ENCODE measurements at regions not wholly inside any gene's neighbourhood (a gene's known extent, or its start where the extent isn't known, plus 50 kb on each side); places are given as distances from the start of the nearest gene placed in this dataset.

- H3K4me1 ChIP-seq = no peaks in the 10 kb centered on the region
- H3K4me3 ChIP-seq = no peak overlapping the region
- no peaks in the 10 kb centered on the region for H3K36me3 ChIP-seq
- TF ChIP-seq, protein P1, sequence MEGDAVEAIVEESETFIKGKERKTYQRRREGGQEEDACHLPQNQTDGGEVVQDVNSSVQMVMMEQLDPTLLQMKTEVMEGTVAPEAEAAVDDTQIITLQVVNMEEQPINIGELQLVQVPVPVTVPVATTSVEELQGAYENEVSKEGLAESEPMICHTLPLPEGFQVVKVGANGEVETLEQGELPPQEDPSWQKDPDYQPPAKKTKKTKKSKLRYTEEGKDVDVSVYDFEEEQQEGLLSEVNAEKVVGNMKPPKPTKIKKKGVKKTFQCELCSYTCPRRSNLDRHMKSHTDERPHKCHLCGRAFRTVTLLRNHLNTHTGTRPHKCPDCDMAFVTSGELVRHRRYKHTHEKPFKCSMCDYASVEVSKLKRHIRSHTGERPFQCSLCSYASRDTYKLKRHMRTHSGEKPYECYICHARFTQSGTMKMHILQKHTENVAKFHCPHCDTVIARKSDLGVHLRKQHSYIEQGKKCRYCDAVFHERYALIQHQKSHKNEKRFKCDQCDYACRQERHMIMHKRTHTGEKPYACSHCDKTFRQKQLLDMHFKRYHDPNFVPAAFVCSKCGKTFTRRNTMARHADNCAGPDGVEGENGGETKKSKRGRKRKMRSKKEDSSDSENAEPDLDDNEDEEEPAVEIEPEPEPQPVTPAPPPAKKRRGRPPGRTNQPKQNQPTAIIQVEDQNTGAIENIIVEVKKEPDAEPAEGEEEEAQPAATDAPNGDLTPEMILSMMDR (IDR thresholded peaks at IDR 0.05) = no peak
- H3K27ac ChIP-seq = no peak overlapping the region
- H3K9me3 ChIP-seq = no peaks in the 10 kb centered on the region
- H3K27me3 ChIP-seq = no peaks in the 10 kb centered on the region
- DNase-seq (ENCODE audit: low spot score) = no peak
Observed at GRCh38 chr17:79466562-79467350, 144.1 kb downstream of the RBFOX3 start.

- H3K9me3 ChIP-seq = no peaks in the 10 kb centered on the region
Observed at GRCh38 chr17:79465681-79466025, 145.2 kb downstream of the RBFOX3 start.

GRCh38 chr17:79465011-79465680, 145.7 kb downstream of the RBFOX3 start:
- no peaks in the 10 kb centered on the region for H3K4me1 ChIP-seq
- H3K27ac ChIP-seq = no peak overlapping the region
- H3K27me3 ChIP-seq = no peaks in the 10 kb centered on the region
- no peak for DNase-seq (ENCODE audit: low spot score)
- no peak overlapping the region for H3K4me3 ChIP-seq
- H3K36me3 ChIP-seq = no peaks in the 10 kb centered on the region
- no peaks in the 10 kb centered on the region for H3K9me3 ChIP-seq
- TF ChIP-seq, protein P1 (IDR thresholded peaks at IDR 0.05) = no peak

More at GRCh38 chr17:79465681-79466025, 145.2 kb downstream of the RBFOX3 start:
- TF ChIP-seq, protein P1 (IDR thresholded peaks at IDR 0.05) = no peak
- Histone ChIP-seq H3K4me3 (no peak overlapping the region), H3K36me3 (no peaks in the 10 kb centered on the region), H3K27me3 (no peaks in the 10 kb centered on the region), H3K4me1 (no peaks in the 10 kb centered on the region), H3K27ac (no peak overlapping the region)
- no peak for DNase-seq (ENCODE audit: low spot score)

DNA sequence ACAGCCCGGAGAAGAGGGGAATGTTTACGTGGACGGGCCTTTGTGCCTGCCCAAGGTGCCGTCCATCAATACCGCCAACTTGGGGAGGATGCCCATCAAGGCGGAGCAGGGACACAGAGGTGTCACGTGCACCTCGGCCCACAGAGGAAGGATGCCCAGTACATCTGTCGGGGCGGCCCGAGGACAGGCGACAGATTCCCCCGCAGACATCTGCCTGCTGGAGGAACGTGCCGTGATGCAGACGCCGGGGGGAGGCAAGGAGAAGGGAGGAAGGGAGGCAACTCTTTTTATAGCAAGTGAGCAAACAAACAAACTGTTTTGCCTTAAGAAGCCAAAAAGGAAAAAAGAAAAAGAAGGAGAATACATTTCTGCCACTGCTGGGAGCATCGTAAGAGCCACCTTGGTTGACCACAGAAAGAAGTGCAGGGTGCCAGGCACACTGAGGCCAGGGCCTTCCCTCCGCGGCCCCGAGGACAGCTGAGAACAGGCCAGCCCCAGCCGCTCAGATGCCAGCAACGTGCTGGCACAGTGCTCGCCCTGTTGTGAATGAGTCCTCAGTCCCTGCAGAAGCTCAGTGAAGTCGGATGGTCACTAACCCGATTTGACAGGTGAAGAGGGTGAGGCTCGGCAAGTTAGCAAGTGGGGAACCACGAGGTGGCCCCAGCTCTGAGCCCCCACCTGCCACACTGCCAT, 146.4 kb downstream of the RBFOX3 start:
- Histone ChIP-seq H3K36me3 (no peaks in the 10 kb centered on the region), H3K4me1 (no peaks in the 10 kb centered on the region), H3K27ac (no peak overlapping the region), H3K27me3 (no peaks in the 10 kb centered on the region), H3K9me3 (no peaks in the 10 kb centered on the region), H3K4me3 (no peak overlapping the region)
- TF ChIP-seq, protein P1 (IDR thresholded peaks at IDR 0.05) = no peak
- no peak for DNase-seq (ENCODE audit: low spot score)

DNA sequence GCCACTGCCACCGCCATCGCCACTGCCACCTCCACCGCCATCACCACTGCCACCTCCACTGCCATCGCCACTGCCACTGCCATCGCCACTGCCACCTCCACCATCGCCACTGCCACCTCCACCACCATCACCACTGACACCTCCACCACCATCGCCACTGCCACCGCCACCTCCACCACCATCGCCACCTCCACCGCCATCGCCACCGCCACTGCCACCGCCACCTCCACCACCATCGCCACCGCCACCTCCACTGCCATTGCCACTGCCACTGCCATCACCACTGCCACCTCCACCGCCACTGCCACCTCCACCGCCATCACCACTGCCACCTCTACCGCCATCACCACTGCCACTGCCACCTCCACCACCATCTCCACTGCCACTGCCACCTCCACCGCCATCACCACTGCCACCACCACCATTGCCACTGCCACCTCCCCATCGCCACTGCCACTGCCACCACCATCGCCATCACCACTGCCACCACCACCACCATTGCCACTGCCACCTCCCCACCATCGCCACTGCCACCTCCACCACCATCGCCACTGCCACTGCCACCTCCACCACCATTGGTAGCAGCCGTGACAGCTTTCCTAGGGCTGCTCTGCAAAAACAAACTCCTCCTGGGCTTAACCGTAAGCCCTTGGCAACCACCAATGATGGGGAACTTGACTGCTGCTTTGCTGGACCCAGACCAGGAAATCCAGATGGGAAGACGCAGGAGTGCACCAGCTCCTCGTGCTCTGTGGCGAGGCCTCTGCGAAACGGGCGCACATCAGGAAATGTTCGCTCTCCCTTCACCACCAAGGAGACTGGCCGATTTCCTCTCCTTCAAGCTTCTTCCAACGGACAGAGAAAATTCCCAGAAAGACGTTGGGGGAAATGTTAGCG, 147.2 kb downstream of the RBFOX3 start:
- Histone ChIP-seq H3K27me3 (no peaks in the 10 kb centered on the region), H3K4me3 (no peak overlapping the region), H3K27ac (no peak overlapping the region), H3K4me1 (no peaks in the 10 kb centered on the region), H3K36me3 (no peaks in the 10 kb centered on the region), H3K9me3 (no peaks in the 10 kb centered on the region)
- TF ChIP-seq, protein P1 (IDR thresholded peaks at IDR 0.05) = no peak
- no peak for DNase-seq (ENCODE audit: low spot score)
